HG02885 (cell line): ENCODE measurements at regions not wholly inside any gene's neighbourhood (a gene's known extent, or its start where the extent isn't known, plus 50 kb on each side); places are given as distances from the start of the nearest gene placed in this dataset.

Experiments
- ATAC-seq: cut with Tn5 transposase; IDR thresholded peaks from one replicate; pipeline ENCODE4 v1.9.1; 2021; ENCODE audit warnings: mild to moderate bottlenecking; ENCODE audit not compliant: unreplicated experiment, poor library complexity

GRCh38 chr2:203812294-203813221 is 55.0 kb upstream of the CTLA4 start:
- ATAC-seq = no peak

GRCh38 chr2:203813684-203814083 is 53.9 kb upstream of the CTLA4 start:
- no peak for ATAC-seq

- ATAC-seq = peak; percentile 89
Observed at GRCh38 chr2:203814661-203815540, 52.7 kb upstream of the CTLA4 start.

GRCh38 chr2:203815541-203815898 is 52.1 kb upstream of the CTLA4 start:
- ATAC-seq = no peak

- no peak for ATAC-seq
Observed at GRCh38 chr2:203817147-203817546, 50.4 kb upstream of the CTLA4 start.
